Liver (tissue), 3 donors: ENCODE measurements at regions not wholly inside any gene's neighbourhood (a gene's known extent, or its start where the extent isn't known, plus 50 kb on each side); places are given as distances from the start of the nearest gene placed in this dataset.

Source experiments
- EGR1 ChIP-seq, 2 donors: IDR thresholded peaks; 2 replicates each; pipeline ENCODE4 v1.6.1; 2016 to 2018; ENCODE audit warnings: antibody characterized with exemption in 2 of 2, low read depth in 2 of 2
- JUND ChIP-seq, 2 donors: IDR thresholded peaks; 2 replicates each; pipeline ENCODE4 v1.6.1; 2016; ENCODE audit warnings: antibody characterized with exemption in 2 of 2
- RAD21 ChIP-seq, 2 donors: IDR thresholded peaks; 2 replicates each; pipeline ENCODE4 v1.6.1; 2016; ENCODE audit warnings: antibody characterized with exemption in 2 of 2, mild to moderate bottlenecking in 2 of 2
- RXRA ChIP-seq, 2 donors: IDR thresholded peaks; 2 replicates each; pipeline ENCODE4 v1.6.1; 2017 to 2018; ENCODE audit warnings: antibody characterized with exemption in 2 of 2, mild to moderate bottlenecking in 1 of 2
- TF ChIP-seq, protein P1 (sequence below): fragments of 150-350 bp; IDR thresholded peaks from 2 replicates; pipeline ENCODE4 v1.5.1; 2017; ENCODE audit warnings: improper control_type of control experiment, low read depth, low read length; ENCODE audit not compliant: missing input control
- TF ChIP-seq, protein P2 (sequence below): IDR thresholded peaks from 2 replicates; pipeline ENCODE4 v1.6.1; 2016; ENCODE audit warnings: antibody characterized with exemption
- TF ChIP-seq, protein P3 (sequence below): IDR thresholded peaks from 2 replicates; pipeline ENCODE4 v1.6.1; 2016; ENCODE audit warnings: antibody characterized with exemption
- donor health status: healthy.
- donor health status: healthy.

DNA sequence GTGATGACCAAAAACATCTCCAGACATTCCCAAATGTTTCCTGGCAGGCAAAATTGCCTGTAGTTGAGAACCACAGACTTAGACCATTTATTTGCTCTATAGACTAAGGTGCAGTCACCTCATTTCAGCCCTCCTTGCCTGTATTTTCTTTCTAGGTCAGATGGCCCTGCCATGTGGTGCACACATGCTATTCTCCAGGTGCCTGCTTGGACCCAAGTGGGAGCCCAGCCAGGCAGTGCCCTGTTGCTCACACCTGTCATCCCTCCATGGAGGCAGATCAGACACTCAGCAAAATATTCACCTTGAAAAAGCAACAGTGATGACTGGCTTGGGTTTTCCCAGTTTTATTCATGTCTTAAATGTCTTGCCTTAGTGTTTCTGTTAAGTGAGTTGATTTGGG, 311.4 kb downstream of the TFAP2C start:
- TF ChIP-seq, protein P1, sequence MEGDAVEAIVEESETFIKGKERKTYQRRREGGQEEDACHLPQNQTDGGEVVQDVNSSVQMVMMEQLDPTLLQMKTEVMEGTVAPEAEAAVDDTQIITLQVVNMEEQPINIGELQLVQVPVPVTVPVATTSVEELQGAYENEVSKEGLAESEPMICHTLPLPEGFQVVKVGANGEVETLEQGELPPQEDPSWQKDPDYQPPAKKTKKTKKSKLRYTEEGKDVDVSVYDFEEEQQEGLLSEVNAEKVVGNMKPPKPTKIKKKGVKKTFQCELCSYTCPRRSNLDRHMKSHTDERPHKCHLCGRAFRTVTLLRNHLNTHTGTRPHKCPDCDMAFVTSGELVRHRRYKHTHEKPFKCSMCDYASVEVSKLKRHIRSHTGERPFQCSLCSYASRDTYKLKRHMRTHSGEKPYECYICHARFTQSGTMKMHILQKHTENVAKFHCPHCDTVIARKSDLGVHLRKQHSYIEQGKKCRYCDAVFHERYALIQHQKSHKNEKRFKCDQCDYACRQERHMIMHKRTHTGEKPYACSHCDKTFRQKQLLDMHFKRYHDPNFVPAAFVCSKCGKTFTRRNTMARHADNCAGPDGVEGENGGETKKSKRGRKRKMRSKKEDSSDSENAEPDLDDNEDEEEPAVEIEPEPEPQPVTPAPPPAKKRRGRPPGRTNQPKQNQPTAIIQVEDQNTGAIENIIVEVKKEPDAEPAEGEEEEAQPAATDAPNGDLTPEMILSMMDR: no peak
- no peak for TF ChIP-seq JUND (IDR thresholded peaks at IDR 0.05)
- TF ChIP-seq, protein P2, sequence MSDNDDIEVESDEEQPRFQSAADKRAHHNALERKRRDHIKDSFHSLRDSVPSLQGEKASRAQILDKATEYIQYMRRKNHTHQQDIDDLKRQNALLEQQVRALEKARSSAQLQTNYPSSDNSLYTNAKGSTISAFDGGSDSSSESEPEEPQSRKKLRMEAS: no peak
- TF ChIP-seq RXRA (IDR thresholded peaks at IDR 0.05): no peak
- no peak for TF ChIP-seq RAD21 (IDR thresholded peaks at IDR 0.05)
- no peak for TF ChIP-seq EGR1 (IDR thresholded peaks at IDR 0.05; ENCODE audit: low read depth in 2 of 2)
- TF ChIP-seq, protein P3, sequence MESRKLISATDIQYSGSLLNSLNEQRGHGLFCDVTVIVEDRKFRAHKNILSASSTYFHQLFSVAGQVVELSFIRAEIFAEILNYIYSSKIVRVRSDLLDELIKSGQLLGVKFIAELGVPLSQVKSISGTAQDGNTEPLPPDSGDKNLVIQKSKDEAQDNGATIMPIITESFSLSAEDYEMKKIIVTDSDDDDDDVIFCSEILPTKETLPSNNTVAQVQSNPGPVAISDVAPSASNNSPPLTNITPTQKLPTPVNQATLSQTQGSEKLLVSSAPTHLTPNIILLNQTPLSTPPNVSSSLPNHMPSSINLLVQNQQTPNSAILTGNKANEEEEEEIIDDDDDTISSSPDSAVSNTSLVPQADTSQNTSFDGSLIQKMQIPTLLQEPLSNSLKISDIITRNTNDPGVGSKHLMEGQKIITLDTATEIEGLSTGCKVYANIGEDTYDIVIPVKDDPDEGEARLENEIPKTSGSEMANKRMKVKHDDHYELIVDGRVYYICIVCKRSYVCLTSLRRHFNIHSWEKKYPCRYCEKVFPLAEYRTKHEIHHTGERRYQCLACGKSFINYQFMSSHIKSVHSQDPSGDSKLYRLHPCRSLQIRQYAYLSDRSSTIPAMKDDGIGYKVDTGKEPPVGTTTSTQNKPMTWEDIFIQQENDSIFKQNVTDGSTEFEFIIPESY: no peak
